H9 (cell line): ENCODE measurements at regions not wholly inside any gene's neighbourhood (a gene's known extent, or its start where the extent isn't known, plus 50 kb on each side); places are given as distances from the start of the nearest gene placed in this dataset.

Source experiments
- DNase-seq: peaks from one replicate; pipeline ENCODE4 v3.0.0-alpha.2; 2017
- H2AFZ ChIP-seq: one replicate; pipeline ENCODE4 v1.6.1; 2013; ENCODE audit warnings: mild to moderate bottlenecking, low read length, control low read depth, moderate library complexity
- H2AK5ac ChIP-seq: 2 replicates; pipeline ENCODE4 v1.6.1; 2013; ENCODE audit warnings: low read length, control low read depth, mixed read lengths; ENCODE audit not compliant: insufficient read length
- H2BK120ac ChIP-seq: one replicate; pipeline ENCODE4 v1.6.1; 2013; ENCODE audit warnings: low read depth, mild to moderate bottlenecking, low read length, control low read depth, inconsistent platforms; ENCODE audit not compliant: poor library complexity, severe bottlenecking
- H2BK12ac ChIP-seq: 2 replicates; pipeline ENCODE4 v1.6.1; 2013; ENCODE audit warnings: low read length, control low read depth, mixed read lengths, low read depth; ENCODE audit not compliant: insufficient read length
- H2BK15ac ChIP-seq: 2 replicates; pipeline ENCODE4 v1.6.1; 2013; ENCODE audit warnings: low read depth, low read length, control low read depth
- H2BK20ac ChIP-seq: one replicate; pipeline ENCODE4 v1.6.1; 2013; ENCODE audit warnings: low read depth, mild to moderate bottlenecking, low read length, control low read depth, inconsistent platforms; ENCODE audit not compliant: poor library complexity, severe bottlenecking
- H2BK5ac ChIP-seq: 2 replicates; pipeline ENCODE4 v1.6.1; 2013; ENCODE audit warnings: low read length, control low read depth, mixed read lengths; ENCODE audit not compliant: insufficient read length
- H3K14ac ChIP-seq: 2 replicates; pipeline ENCODE4 v1.6.1; 2013; ENCODE audit warnings: low read length, control low read depth; ENCODE audit not compliant: insufficient read depth
- H3K18ac ChIP-seq: 2 replicates; pipeline ENCODE4 v1.6.1; 2013; ENCODE audit warnings: low read depth, mild to moderate bottlenecking, mixed read lengths, low read length, control low read depth; ENCODE audit not compliant: insufficient read length
- H3K23ac ChIP-seq: 2 replicates; pipeline ENCODE4 v1.6.1; 2013; ENCODE audit warnings: low read length, control low read depth, mixed read lengths, low read depth; ENCODE audit not compliant: insufficient read length
- H3K23me2 ChIP-seq: 2 replicates; pipeline ENCODE4 v1.6.1; 2013; ENCODE audit warnings: low read depth, mild to moderate bottlenecking, mixed read lengths, low read length, control low read depth; ENCODE audit not compliant: insufficient read length, poor library complexity, severe bottlenecking
- H3K27ac ChIP-seq: 2 replicates; pipeline ENCODE4 v1.5.1; 2013; ENCODE audit warnings: low read length, control low read depth, mixed read lengths, low read depth; ENCODE audit not compliant: insufficient read length
- H3K27me3 ChIP-seq: 2 replicates; pipeline ENCODE4 v1.6.1; 2013; ENCODE audit warnings: low read length, control low read depth, inconsistent platforms; ENCODE audit not compliant: insufficient read depth
- H3K4ac ChIP-seq: 2 replicates; pipeline ENCODE4 v1.6.1; 2013; ENCODE audit warnings: low read depth, mild to moderate bottlenecking, control low read depth, inconsistent platforms, low read length, moderate library complexity
- H3K4me1 ChIP-seq: 2 replicates; pipeline ENCODE4 v1.6.1; 2013; ENCODE audit warnings: low read length, control low read depth, inconsistent platforms; ENCODE audit not compliant: insufficient read depth
- H3K4me2 ChIP-seq: 2 replicates; pipeline ENCODE4 v1.6.1; 2013; ENCODE audit warnings: low read length, control low read depth, mixed read lengths; ENCODE audit not compliant: insufficient read length, insufficient read depth
- H3K56ac ChIP-seq: 2 replicates; pipeline ENCODE4 v1.6.1; 2013; ENCODE audit warnings: low read depth, mild to moderate bottlenecking, mixed read lengths, low read length, control low read depth; ENCODE audit not compliant: insufficient read length
- H3K79me1 ChIP-seq: 2 replicates; pipeline ENCODE4 v1.6.1; 2013; ENCODE audit warnings: low read depth, mild to moderate bottlenecking, moderate library complexity, low read length, control low read depth, inconsistent platforms; ENCODE audit not compliant: insufficient read depth, poor library complexity, severe bottlenecking
- H3K79me2 ChIP-seq: 2 replicates; pipeline ENCODE4 v1.6.1; 2013; ENCODE audit warnings: low read length, control low read depth, inconsistent platforms; ENCODE audit not compliant: insufficient read depth
- H3K9ac ChIP-seq: 2 replicates; pipeline ENCODE4 v1.6.1; 2013; ENCODE audit warnings: low read length, control low read depth, mixed read lengths; ENCODE audit not compliant: insufficient read length; ENCODE audit errors: extremely low read depth
- H3K9me3 ChIP-seq: one replicate; pipeline ENCODE4 v1.6.1; 2013; ENCODE audit warnings: low read depth, low read length, inconsistent platforms; ENCODE audit not compliant: control insufficient read depth
- H3T11ph ChIP-seq: one replicate; pipeline ENCODE4 v1.6.1; 2013; ENCODE audit warnings: mild to moderate bottlenecking, low read length, control low read depth, inconsistent platforms
- H4K20me1 ChIP-seq: one replicate; pipeline ENCODE4 v1.6.1; 2013; ENCODE audit not compliant: control insufficient read depth, insufficient read length, insufficient read depth
- H4K5ac ChIP-seq: 2 replicates; pipeline ENCODE4 v1.6.1; 2013; ENCODE audit warnings: low read depth, mild to moderate bottlenecking, mixed read lengths, low read length, control low read depth; ENCODE audit not compliant: insufficient read length
- H4K8ac ChIP-seq: replicated peaks from 2 replicates; pipeline ENCODE4 v1.6.1; 2013; ENCODE audit warnings: low read length, control low read depth, mixed read lengths, low read depth; ENCODE audit not compliant: insufficient read length
- H4K91ac ChIP-seq: 2 replicates; pipeline ENCODE4 v1.6.1; 2013; ENCODE audit warnings: low read depth, mild to moderate bottlenecking, moderate library complexity, mixed read lengths, low read length, control low read depth; ENCODE audit not compliant: insufficient read length
- H3K27ac Mint-ChIP-seq, 3 experiments: 2 replicates in 2 of 3; 3 replicates in 1 of 3; pipeline ENCODE4 v1.8.0; 2020 to 2021; ENCODE audit warnings: mixed read lengths in 3 of 3, mild to moderate bottlenecking in 1 of 3, moderate library complexity in 1 of 3
- H3K27me3 Mint-ChIP-seq: 2 replicates; pipeline ENCODE4 v1.8.0; 2021; ENCODE audit warnings: low read depth, mild to moderate bottlenecking, moderate library complexity, mixed read lengths
- H3K36me3 Mint-ChIP-seq, 3 experiments: 2 replicates in 2 of 3; 3 replicates in 1 of 3; pipeline ENCODE4 v1.8.0; 2020 to 2021; ENCODE audit warnings: low read depth in 3 of 3, mixed read lengths in 3 of 3; ENCODE audit not compliant: insufficient read depth in 1 of 3
- H3K4me1 Mint-ChIP-seq, 2 experiments: 2 replicates each; pipeline ENCODE4 v1.8.0; 2020; ENCODE audit warnings: mixed read lengths in 2 of 2
- H3K4me3 Mint-ChIP-seq, 2 experiments: 2 replicates in 1 of 2; 3 replicates in 1 of 2; pipeline ENCODE4 v1.8.0; 2020 to 2021; ENCODE audit warnings: mild to moderate bottlenecking in 2 of 2, mixed read lengths in 2 of 2, moderate library complexity in 1 of 2
- H3K9me3 Mint-ChIP-seq, 2 experiments: 2 replicates in 1 of 2; 3 replicates in 1 of 2; pipeline ENCODE4 v1.8.0; 2020; ENCODE audit warnings: mild to moderate bottlenecking in 2 of 2, mixed read lengths in 2 of 2, moderate library complexity in 1 of 2
- CTCF ChIP-seq: fragments of 200-600 bp; sonication (generic); conservative IDR thresholded peaks from 3 replicates; pipeline ENCODE4 v1.8.0; 2021; ENCODE audit warnings: antibody characterized with exemption, mild to moderate bottlenecking
- WGBS: extraction: QIAGEN DNeasy Blood & Tissue Kit; methylation state at CpG from one replicate; pipeline ENCODE4 v1.1.7; 2013; ENCODE audit warnings: missing lambda C conversion rate, low lambda C conversion rate, mixed read lengths; ENCODE audit not compliant: insufficient read length; ENCODE audit errors: extremely low coverage; 5-methylcytosine and 5-hydroxymethylcytosine counted together

- H3K4me3 Mint-ChIP-seq = no peak overlapping the region
- H3T11ph ChIP-seq = no peak overlapping the region
- no peak overlapping the region for H4K8ac ChIP-seq
- no peaks in the 10 kb centered on the region for H3K27me3 ChIP-seq
- H3K27ac Mint-ChIP-seq = no peak overlapping the region
- H3K9me3 ChIP-seq = no peaks in the 10 kb centered on the region
- H4K5ac ChIP-seq = no peak overlapping the region
- no peak overlapping the region for H3K27ac ChIP-seq
- no peak overlapping the region for H2AK5ac ChIP-seq
- H2BK120ac ChIP-seq = no peak overlapping the region
- H3K18ac ChIP-seq = no peak overlapping the region
- no peak overlapping the region for H2BK12ac ChIP-seq
- TF ChIP-seq CTCF = no peak
- H3K56ac ChIP-seq = no peak overlapping the region
- no peaks in the 10 kb centered on the region for H3K27me3 Mint-ChIP-seq
- H3K9me3 Mint-ChIP-seq = no peaks in the 10 kb centered on the region
- H2BK20ac ChIP-seq = no peak overlapping the region
- H2AFZ ChIP-seq = no peak overlapping the region
- no peak overlapping the region for H3K4ac ChIP-seq
- H3K4me1 ChIP-seq = no peaks in the 10 kb centered on the region
- no peaks in the 10 kb centered on the region for H3K79me1 ChIP-seq
- no peak overlapping the region for H3K4me2 ChIP-seq
- no peaks in the 10 kb centered on the region for H4K20me1 ChIP-seq
- no peaks in the 10 kb centered on the region for H3K79me2 ChIP-seq
- H3K23me2 ChIP-seq = no peaks in the 10 kb centered on the region
- no peak overlapping the region for H3K9ac ChIP-seq
- no peaks in the 10 kb centered on the region for H3K36me3 Mint-ChIP-seq
- no peak overlapping the region for H4K91ac ChIP-seq
- H2BK5ac ChIP-seq = no peak overlapping the region
- no CpG with 5 or more reads among the region's 10 CpGs for WGBS
- no peak overlapping the region for H3K23ac ChIP-seq
- H3K14ac ChIP-seq = no peak overlapping the region
- H3K4me1 Mint-ChIP-seq = peaks cover 14 to 24% of the 10 kb centered on the region in 2 experiments
- DNase-seq = no peak
- H2BK15ac ChIP-seq = no peak overlapping the region
These were observed 65.3 kb downstream of the BMP2 start for GRCh38 chr20:6832811-6833210.
